Spleen (tissue), 7 donors: ENCODE measurements at regions not wholly inside any gene's neighbourhood (a gene's known extent, or its start where the extent isn't known, plus 50 kb on each side); places are given as distances from the start of the nearest gene placed in this dataset.

ENCODE experiments used
- CTCF ChIP-seq, 11 experiments: fragments of 200-600 bp in 7 of 11; fragments of 450-650 bp in 4 of 11; sonication (generic) in 4 of 11; IDR thresholded peaks in 8 of 11; conservative IDR thresholded peaks in 3 of 11; 1 replicate in 7 of 11; 2 replicates in 4 of 11; pipeline versions ENCODE4 v1.4.0 to v1.8.0; 2016 to 2021; ENCODE audit warnings: antibody characterized with exemption in 11 of 11, inconsistent platforms in 4 of 11, mild to moderate bottlenecking in 1 of 11
- POLR2AphosphoS5 ChIP-seq, 3 donors: sonication (generic); formaldehyde crosslinking; IDR thresholded peaks; one replicate each; pipeline ENCODE4 v1.5.1; 2017; ENCODE audit warnings: antibody characterized with exemption in 3 of 3
- donor health status: DM: no; HTN: no; CAD: no; lungs with moderate emphysema.
- donor health status: DM: no; HTN: no; CAD: no.
- donor health status: DM: no; HTN: no; CAD: no.

- TF ChIP-seq CTCF (IDR thresholded peaks at IDR 0.05 in 8 of 11, conservative IDR thresholded peaks at IDR 0.05 in 3 of 11) (no peak), POLR2AphosphoS5 (IDR thresholded peaks at IDR 0.05) (no peak)
These were observed 69.1 kb upstream of the DNAJC10 start for GRCh38 chr2:182646763-182647498.
